ENCODE measurements at regions not wholly inside any gene's neighbourhood (a gene's known extent, or its start where the extent isn't known, plus 50 kb on each side); places are given as distances from the start of the nearest gene placed in this dataset.

- peak; percentile 56 for DNase-seq (ENCODE audit: low read depth)
- H3K4me3 ChIP-seq (ENCODE audit: low read depth, low read length): no peak overlapping the region
- TF ChIP-seq POLR2A (IDR thresholded peaks at IDR 0.05; ENCODE audit: extremely low read depth, insufficient read length): no peak
- no peak for TF ChIP-seq MYC (IDR thresholded peaks at IDR 0.05; ENCODE audit: low read depth, low read length)
- no peak for TF ChIP-seq CTCF (IDR thresholded peaks at IDR 0.05; ENCODE audit: low read depth, low read length)
- TF ChIP-seq MAX (IDR thresholded peaks at IDR 0.05; ENCODE audit: low read depth, low read length): peak; percentile 54; the same call in 1 of the 2 replicates
These were observed 278.5 kb upstream of the HTR2A start for GRCh38 chr13:47175172-47175866.

GRCh38 chr13:47170971-47171370 lies 274.1 kb upstream of the HTR2A start:
- DNase-seq (ENCODE audit: low read depth): no peak
- no peak for TF ChIP-seq MYC (IDR thresholded peaks at IDR 0.05; ENCODE audit: low read depth, low read length)
- TF ChIP-seq POLR2A (IDR thresholded peaks at IDR 0.05; ENCODE audit: extremely low read depth, insufficient read length): no peak
- no peak for TF ChIP-seq MAX (IDR thresholded peaks at IDR 0.05; ENCODE audit: low read depth, low read length)
- no peak for TF ChIP-seq CTCF (IDR thresholded peaks at IDR 0.05; ENCODE audit: low read depth, low read length)
- H3K4me3 ChIP-seq (ENCODE audit: low read depth, low read length): no peak overlapping the region

GRCh38 chr13:47168618-47169017 lies 271.8 kb upstream of the HTR2A start:
- no peak overlapping the region for H3K4me3 ChIP-seq (ENCODE audit: low read depth, low read length)
- no peak for TF ChIP-seq MAX (IDR thresholded peaks at IDR 0.05; ENCODE audit: low read depth, low read length)
- no peak for TF ChIP-seq POLR2A (IDR thresholded peaks at IDR 0.05; ENCODE audit: extremely low read depth, insufficient read length)
- no peak for TF ChIP-seq CTCF (IDR thresholded peaks at IDR 0.05; ENCODE audit: low read depth, low read length)
- TF ChIP-seq MYC (IDR thresholded peaks at IDR 0.05; ENCODE audit: low read depth, low read length): no peak
- no peak for DNase-seq (ENCODE audit: low read depth)

- TF ChIP-seq MYC (IDR thresholded peaks at IDR 0.05; ENCODE audit: low read depth, low read length): no peak
- TF ChIP-seq POLR2A (IDR thresholded peaks at IDR 0.05; ENCODE audit: extremely low read depth, insufficient read length): no peak
- no peak for TF ChIP-seq CTCF (IDR thresholded peaks at IDR 0.05; ENCODE audit: low read depth, low read length)
- TF ChIP-seq MAX (IDR thresholded peaks at IDR 0.05; ENCODE audit: low read depth, low read length): no peak
- DNase-seq (ENCODE audit: low read depth): no peak
- H3K4me3 ChIP-seq (ENCODE audit: low read depth, low read length): no peak overlapping the region
These were observed 271.2 kb upstream of the HTR2A start for GRCh38 chr13:47168066-47168465.

GRCh38 chr13:47166336-47166735 lies 269.5 kb upstream of the HTR2A start:
- no peak for DNase-seq (ENCODE audit: low read depth)
- TF ChIP-seq MYC (IDR thresholded peaks at IDR 0.05; ENCODE audit: low read depth, low read length): no peak
- TF ChIP-seq CTCF (IDR thresholded peaks at IDR 0.05; ENCODE audit: low read depth, low read length): no peak
- TF ChIP-seq POLR2A (IDR thresholded peaks at IDR 0.05; ENCODE audit: extremely low read depth, insufficient read length): no peak
- no peak for TF ChIP-seq MAX (IDR thresholded peaks at IDR 0.05; ENCODE audit: low read depth, low read length)
- H3K4me3 ChIP-seq (ENCODE audit: low read depth, low read length): no peak overlapping the region

Measured in NB4 (cell line).